ENCODE measurements at regions not wholly inside any gene's neighbourhood (a gene's known extent, or its start where the extent isn't known, plus 50 kb on each side); places are given as distances from the start of the nearest gene placed in this dataset.

- Histone ChIP-seq H4K8ac (ENCODE audit: low read depth in 2 of 2, low read length in 2 of 2) (no peak overlapping the region), H3K18ac (ENCODE audit: low read depth, low read length) (no peak overlapping the region), H2BK20ac (ENCODE audit: low read depth, low read length) (no peak overlapping the region), H3K79me1 (ENCODE audit: low read depth in 1 of 2, low read length in 2 of 2) (no peaks in the 10 kb centered on the region), H4K20me1 (ENCODE audit: insufficient read depth, low read length) (no peaks in the 10 kb centered on the region), H3K4ac (ENCODE audit: low read depth, low read length) (no peak overlapping the region), H3K9me3 (ENCODE audit: control insufficient read depth, insufficient read depth, low read length) (peaks cover 42% of the 10 kb centered on the region), H3K4me3 (ENCODE audit: insufficient read depth, low read depth, low read length) (no peak overlapping the region), H3K9ac (ENCODE audit: low read depth, low read length) (no peak overlapping the region), H3K27ac (ENCODE audit: insufficient read depth, low read length) (no peak overlapping the region), H2BK5ac (ENCODE audit: low read depth, low read length, poor library complexity, severe bottlenecking) (no peak overlapping the region), H3K27me3 (ENCODE audit: control insufficient read depth, insufficient read depth, low read length) (no peaks in the 10 kb centered on the region), H3K36me3 (ENCODE audit: control insufficient read depth, insufficient read depth, low read length) (no peaks in the 10 kb centered on the region), H2BK15ac (ENCODE audit: low read depth, low read length) (no peak overlapping the region), H3K23ac (ENCODE audit: low read depth, low read length) (no peak overlapping the region), H3K56ac (ENCODE audit: extremely low read depth, insufficient read depth, low read length) (no peak overlapping the region), H4K5ac (ENCODE audit: low read depth, low read length) (no peak overlapping the region), H3K4me2 (ENCODE audit: low read depth, low read length) (no peak overlapping the region), H4K91ac (ENCODE audit: insufficient read depth, low read depth, low read length) (no peak overlapping the region), H2BK120ac (ENCODE audit: low read depth, low read length) (no peak overlapping the region), H3K14ac (replicated peaks; ENCODE audit: low read depth, low read length) (no peak overlapping the region), H3K9me1 (ENCODE audit: insufficient read depth, low read length) (no peaks in the 10 kb centered on the region), H2AK5ac (ENCODE audit: low read depth, low read length) (no peak overlapping the region), H2AK9ac (replicated peaks; ENCODE audit: low read depth, low read length, poor library complexity) (no peak overlapping the region), H2AFZ (replicated peaks; ENCODE audit: low read length, poor library complexity) (no peak overlapping the region), H3K4me1 (ENCODE audit: control insufficient read depth, insufficient read depth, low read length) (no peaks in the 10 kb centered on the region)
- intact Hi-C loops (cut with micrococcal nuclease) (no loop called here), dilution Hi-C loops (cut with HindIII; ENCODE audit: low sequenced_read_pairs, unreplicated experiment) (no loop called here), in situ Hi-C loops (cut with MboI; ENCODE audit: low sequenced_read_pairs) (no loop called here)
- ChIA-PET POLR2A (ENCODE audit: unreplicated experiment) (no interaction called here), CTCF (no interaction called here)
- BruUV-seq (replicated peaks), result no TSS peak
- DNase-seq (no peak), ATAC-seq (ENCODE audit: low read depth) (no peak)
- TF ChIP-seq MAFK (IDR thresholded peaks at IDR 0.05; ENCODE audit: low read depth, low read length), result no peak
- no peak for TF ChIP-seq MXI1 (IDR thresholded peaks at IDR 0.05; ENCODE audit: borderline replicate concordance, low read depth, low read length)
- no peak for TF ChIP-seq ELK1 (IDR thresholded peaks at IDR 0.05; ENCODE audit: borderline replicate concordance, low read depth, low read length)
- TF ChIP-seq SMC3 (IDR thresholded peaks at IDR 0.05; ENCODE audit: low read depth, low read length), result no peak
- TF ChIP-seq USF2 (IDR thresholded peaks at IDR 0.05; ENCODE audit: low read depth, low read length), result no peak
- no peak for TF ChIP-seq MAZ (IDR thresholded peaks at IDR 0.05; ENCODE audit: borderline replicate concordance, low read depth, low read length)
- no peak for TF ChIP-seq NFE2L2 (IDR thresholded peaks at IDR 0.05; ENCODE audit: low read depth, low read length)
- no peak for TF ChIP-seq FOS (IDR thresholded peaks at IDR 0.05; ENCODE audit: low read depth, low read length)
- no peak for TF ChIP-seq BHLHE40 (IDR thresholded peaks at IDR 0.05; ENCODE audit: low read depth, low read length)
- TF ChIP-seq CHD1 (IDR thresholded peaks at IDR 0.05; ENCODE audit: low read depth, low read length), result no peak
- no peak for TF ChIP-seq RCOR1 (IDR thresholded peaks at IDR 0.05; ENCODE audit: insufficient replicate concordance, low read length)
- TF ChIP-seq, protein P1, sequence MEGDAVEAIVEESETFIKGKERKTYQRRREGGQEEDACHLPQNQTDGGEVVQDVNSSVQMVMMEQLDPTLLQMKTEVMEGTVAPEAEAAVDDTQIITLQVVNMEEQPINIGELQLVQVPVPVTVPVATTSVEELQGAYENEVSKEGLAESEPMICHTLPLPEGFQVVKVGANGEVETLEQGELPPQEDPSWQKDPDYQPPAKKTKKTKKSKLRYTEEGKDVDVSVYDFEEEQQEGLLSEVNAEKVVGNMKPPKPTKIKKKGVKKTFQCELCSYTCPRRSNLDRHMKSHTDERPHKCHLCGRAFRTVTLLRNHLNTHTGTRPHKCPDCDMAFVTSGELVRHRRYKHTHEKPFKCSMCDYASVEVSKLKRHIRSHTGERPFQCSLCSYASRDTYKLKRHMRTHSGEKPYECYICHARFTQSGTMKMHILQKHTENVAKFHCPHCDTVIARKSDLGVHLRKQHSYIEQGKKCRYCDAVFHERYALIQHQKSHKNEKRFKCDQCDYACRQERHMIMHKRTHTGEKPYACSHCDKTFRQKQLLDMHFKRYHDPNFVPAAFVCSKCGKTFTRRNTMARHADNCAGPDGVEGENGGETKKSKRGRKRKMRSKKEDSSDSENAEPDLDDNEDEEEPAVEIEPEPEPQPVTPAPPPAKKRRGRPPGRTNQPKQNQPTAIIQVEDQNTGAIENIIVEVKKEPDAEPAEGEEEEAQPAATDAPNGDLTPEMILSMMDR (conservative IDR thresholded peaks at IDR 0.05; ENCODE audit: low read depth, low read length), result no peak
- no peak for TF ChIP-seq RFX5 (IDR thresholded peaks at IDR 0.05; ENCODE audit: low read depth, low read length)
- no peak for TF ChIP-seq RAD21 (IDR thresholded peaks at IDR 0.05; ENCODE audit: low read length)
- no peak for TF ChIP-seq POLR2A (IDR thresholded peaks at IDR 0.05; ENCODE audit: low read depth, low read length)
- no peak for TF ChIP-seq CEBPB (IDR thresholded peaks at IDR 0.05; ENCODE audit: low read depth, low read length)
- 0% methylated on average over 1 of the region's 18 CpGs; no CpG with 5 or more reads in 1 of the 2 experiments for WGBS, 2 experiments (ENCODE audit: extremely low coverage in 2 of 2, insufficient read length in 1 of 2)
Measured at GRCh38 chr2:16125614-16126516, 185.5 kb downstream of the MYCN start.

Measured in IMR-90 (cell line).